Hepatocyte (in vitro differentiated cells): ENCODE measurements at regions not wholly inside any gene's neighbourhood (a gene's known extent, or its start where the extent isn't known, plus 50 kb on each side); places are given as distances from the start of the nearest gene placed in this dataset.

Experiments
- DNase-seq: peaks from one replicate; pipeline ENCODE4 v3.0.0-alpha.2; 2016; ENCODE audit warnings: low spot score
- H2AFZ ChIP-seq: fragments of 200-600 bp; sonication (generic); 2 replicates; pipeline ENCODE4 v1.6.0; 2016; ENCODE audit warnings: antibody characterized with exemption, mild to moderate bottlenecking
- H3K27ac ChIP-seq: fragments of 200-600 bp; sonication (generic); 2 replicates; pipeline ENCODE4 v1.5.1; 2016; ENCODE audit warnings: mild to moderate bottlenecking
- H3K27me3 ChIP-seq: fragments of 200-600 bp; sonication (generic); 2 replicates; pipeline ENCODE4 v1.6.1; 2016
- H3K36me3 ChIP-seq: fragments of 200-600 bp; sonication (generic); replicated peaks from 2 replicates; pipeline ENCODE4 v1.5.1; 2016; ENCODE audit warnings: low read depth; ENCODE audit not compliant: insufficient read depth
- H3K4me1 ChIP-seq: fragments of 200-600 bp; sonication (generic); 2 replicates; pipeline ENCODE4 v1.5.1; 2016; ENCODE audit warnings: mild to moderate bottlenecking, moderate library complexity; ENCODE audit not compliant: insufficient read depth
- H3K4me2 ChIP-seq: fragments of 200-600 bp; sonication (generic); 2 replicates; pipeline ENCODE4 v1.6.0; 2016
- H3K4me3 ChIP-seq: fragments of 200-600 bp; sonication (generic); 2 replicates; pipeline ENCODE4 v1.5.1; 2016; ENCODE audit warnings: mild to moderate bottlenecking
- H3K79me2 ChIP-seq: fragments of 200-600 bp; sonication (generic); 2 replicates; pipeline ENCODE4 v1.6.0; 2017; ENCODE audit warnings: mild to moderate bottlenecking
- H3K9me2 ChIP-seq: fragments of 200-600 bp; sonication (generic); replicated peaks from 2 replicates; pipeline ENCODE4 v1.6.0; 2017; ENCODE audit warnings: mild to moderate bottlenecking; ENCODE audit not compliant: insufficient read depth
- H3K9me3 ChIP-seq: fragments of 200-600 bp; sonication (generic); 2 replicates; pipeline ENCODE4 v1.5.1; 2016; ENCODE audit warnings: low read depth, mild to moderate bottlenecking
- H4K20me1 ChIP-seq: fragments of 200-600 bp; sonication (generic); 2 replicates; pipeline ENCODE4 v1.6.0; 2016; ENCODE audit warnings: mild to moderate bottlenecking; ENCODE audit not compliant: insufficient read depth, poor library complexity, severe bottlenecking
- EZH2 ChIP-seq: fragments of 200-600 bp; sonication (generic); IDR thresholded peaks from 2 replicates; pipeline ENCODE4 v1.6.1; 2016; ENCODE audit warnings: antibody characterized with exemption, mild to moderate bottlenecking, borderline replicate concordance
- EZH2phosphoT487 ChIP-seq: fragments of 200-600 bp; sonication (generic); IDR thresholded peaks from one replicate; pipeline ENCODE4 v1.6.1; 2018; ENCODE audit warnings: antibody characterized with exemption, mild to moderate bottlenecking, low read depth, moderate library complexity; ENCODE audit not compliant: unreplicated experiment, severe bottlenecking
- WGBS: methylation state at CpG from one replicate; pipeline ENCODE4 v1.1.6; 2016; ENCODE audit warnings: low lambda C conversion rate; ENCODE audit errors: missing lambda C conversion rate; 5-methylcytosine and 5-hydroxymethylcytosine counted together
- TF ChIP-seq, protein P1 (sequence below): fragments of 200-600 bp; sonication (generic); IDR thresholded peaks from 2 replicates; pipeline ENCODE4 v1.5.1; 2016; ENCODE audit warnings: antibody characterized with exemption, mild to moderate bottlenecking; ENCODE audit not compliant: poor library complexity

- H4K20me1 ChIP-seq, result no peaks in the 10 kb centered on the region
- H3K36me3 ChIP-seq, result no peaks in the 10 kb centered on the region
- H2AFZ ChIP-seq, result no peak overlapping the region
- DNase-seq, result no peak
- 86% methylated on average over 2 of the region's 2 CpGs for WGBS
- no peaks in the 10 kb centered on the region for H3K79me2 ChIP-seq
- H3K27ac ChIP-seq, result no peak overlapping the region
- H3K9me2 ChIP-seq, result no peaks in the 10 kb centered on the region
- no peak overlapping the region for H3K4me2 ChIP-seq
- H3K9me3 ChIP-seq, result no peaks in the 10 kb centered on the region
- TF ChIP-seq EZH2phosphoT487 (no peak), EZH2 (no peak)
- TF ChIP-seq, protein P1, sequence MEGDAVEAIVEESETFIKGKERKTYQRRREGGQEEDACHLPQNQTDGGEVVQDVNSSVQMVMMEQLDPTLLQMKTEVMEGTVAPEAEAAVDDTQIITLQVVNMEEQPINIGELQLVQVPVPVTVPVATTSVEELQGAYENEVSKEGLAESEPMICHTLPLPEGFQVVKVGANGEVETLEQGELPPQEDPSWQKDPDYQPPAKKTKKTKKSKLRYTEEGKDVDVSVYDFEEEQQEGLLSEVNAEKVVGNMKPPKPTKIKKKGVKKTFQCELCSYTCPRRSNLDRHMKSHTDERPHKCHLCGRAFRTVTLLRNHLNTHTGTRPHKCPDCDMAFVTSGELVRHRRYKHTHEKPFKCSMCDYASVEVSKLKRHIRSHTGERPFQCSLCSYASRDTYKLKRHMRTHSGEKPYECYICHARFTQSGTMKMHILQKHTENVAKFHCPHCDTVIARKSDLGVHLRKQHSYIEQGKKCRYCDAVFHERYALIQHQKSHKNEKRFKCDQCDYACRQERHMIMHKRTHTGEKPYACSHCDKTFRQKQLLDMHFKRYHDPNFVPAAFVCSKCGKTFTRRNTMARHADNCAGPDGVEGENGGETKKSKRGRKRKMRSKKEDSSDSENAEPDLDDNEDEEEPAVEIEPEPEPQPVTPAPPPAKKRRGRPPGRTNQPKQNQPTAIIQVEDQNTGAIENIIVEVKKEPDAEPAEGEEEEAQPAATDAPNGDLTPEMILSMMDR, result no peak
- no peak overlapping the region for H3K4me3 ChIP-seq
- H3K27me3 ChIP-seq, result no peaks in the 10 kb centered on the region
- no peaks in the 10 kb centered on the region for H3K4me1 ChIP-seq
Observed at GRCh38 chr3:115287198-115287597, 140.1 kb upstream of the ZBTB20 start.

- Histone ChIP-seq H3K27ac (no peak overlapping the region), H4K20me1 (no peaks in the 10 kb centered on the region), H3K27me3 (no peaks in the 10 kb centered on the region), H3K36me3 (no peaks in the 10 kb centered on the region), H3K4me1 (no peaks in the 10 kb centered on the region), H3K9me3 (no peaks in the 10 kb centered on the region), H3K4me3 (no peak overlapping the region), H3K79me2 (no peaks in the 10 kb centered on the region), H3K4me2 (no peak overlapping the region), H3K9me2 (no peaks in the 10 kb centered on the region), H2AFZ (no peak overlapping the region)
- DNase-seq, result no peak
- whole genome bisulfite sequencing, result 94% methylated on average over 2 of the region's 2 CpGs
- TF ChIP-seq EZH2phosphoT487 (no peak), EZH2 (no peak)
- TF ChIP-seq, protein P1, result no peak
Observed at GRCh38 chr3:115292131-115292530, 145.0 kb upstream of the ZBTB20 start.

DNA sequence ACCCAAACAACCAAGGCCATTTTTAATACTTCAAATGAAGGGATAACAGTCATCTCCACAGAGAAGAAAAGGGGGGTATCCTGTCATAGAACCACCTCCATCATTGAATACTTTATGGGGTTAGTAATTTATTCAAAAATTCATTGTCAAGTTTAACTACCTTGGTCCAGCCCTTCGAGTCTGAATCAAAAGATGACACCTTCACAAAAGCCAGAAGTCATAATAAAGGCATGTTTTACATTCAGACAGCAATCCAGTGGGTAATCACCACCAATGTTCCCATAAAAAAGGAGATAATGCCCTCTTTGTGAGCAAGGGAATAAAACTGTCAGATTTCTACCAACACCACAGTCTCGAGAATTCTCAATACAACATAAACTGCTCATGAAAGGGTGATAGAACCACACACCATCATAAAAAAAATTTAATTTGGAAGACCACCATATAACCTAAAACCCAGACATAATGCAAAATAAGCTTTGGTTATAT is 145.6 kb upstream of the ZBTB20 start:
- H3K9me2 ChIP-seq, result no peaks in the 10 kb centered on the region
- H3K79me2 ChIP-seq, result no peaks in the 10 kb centered on the region
- DNase-seq, result no peak
- no peak overlapping the region for H3K4me2 ChIP-seq
- H4K20me1 ChIP-seq, result no peaks in the 10 kb centered on the region
- no peak overlapping the region for H2AFZ ChIP-seq
- H3K27ac ChIP-seq, result no peak overlapping the region
- H3K4me3 ChIP-seq, result no peak overlapping the region
- TF ChIP-seq, protein P1, result no peak
- TF ChIP-seq EZH2phosphoT487 (no peak), EZH2 (no peak)
- H3K36me3 ChIP-seq, result no peaks in the 10 kb centered on the region
- H3K9me3 ChIP-seq, result no peaks in the 10 kb centered on the region
- H3K27me3 ChIP-seq, result no peaks in the 10 kb centered on the region
- H3K4me1 ChIP-seq, result no peaks in the 10 kb centered on the region
- WGBS, result 68% methylated on average over 2 of the region's 2 CpGs

DNA sequence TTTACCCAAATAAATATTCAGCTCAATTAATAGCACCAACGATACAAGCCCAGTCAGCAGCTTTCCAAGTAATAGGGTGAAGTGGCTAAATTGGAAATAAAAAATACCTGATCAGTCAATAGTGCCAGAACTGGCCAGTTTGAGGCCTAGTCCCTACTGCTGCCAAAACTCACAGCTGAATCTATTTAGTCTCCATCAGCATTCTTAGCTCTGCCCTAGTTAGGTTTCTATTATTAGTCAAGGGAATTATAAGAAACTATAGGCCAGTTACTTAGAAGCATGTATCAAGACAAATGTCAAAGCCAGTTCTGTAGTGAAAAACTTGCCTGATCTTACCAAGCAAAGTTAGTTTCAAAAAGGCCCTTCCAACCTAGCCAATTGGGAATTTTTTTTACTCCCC is 146.2 kb upstream of the ZBTB20 start:
- H3K4me3 ChIP-seq, result no peak overlapping the region
- H3K79me2 ChIP-seq, result no peaks in the 10 kb centered on the region
- H3K9me3 ChIP-seq, result no peaks in the 10 kb centered on the region
- 88% methylated on average over 1 of the region's 1 CpG for WGBS
- no peak overlapping the region for H2AFZ ChIP-seq
- no peak for DNase-seq
- no peaks in the 10 kb centered on the region for H3K27me3 ChIP-seq
- H3K27ac ChIP-seq, result no peak overlapping the region
- no peaks in the 10 kb centered on the region for H3K9me2 ChIP-seq
- no peak overlapping the region for H3K4me2 ChIP-seq
- no peaks in the 10 kb centered on the region for H4K20me1 ChIP-seq
- H3K36me3 ChIP-seq, result no peaks in the 10 kb centered on the region
- TF ChIP-seq EZH2, result no peak
- TF ChIP-seq EZH2phosphoT487, result no peak
- TF ChIP-seq, protein P1, result no peak
- no peaks in the 10 kb centered on the region for H3K4me1 ChIP-seq
